ENCODE measurements at regions not wholly inside any gene's neighbourhood (a gene's known extent, or its start where the extent isn't known, plus 50 kb on each side); places are given as distances from the start of the nearest gene placed in this dataset.
"Not testable (repeated sequence)": the region's sequence is repeated elsewhere in the genome, so short reads cannot be mapped to it uniquely, and the experiment has no call there.

- not testable (repeated sequence) for H3K9me3 Mint-ChIP-seq; DNase-seq (ENCODE audit: low spot score in 2 of 2, unreplicated experiment in 2 of 2); H3K4me1 Mint-ChIP-seq; H3K27ac Mint-ChIP-seq; H3K36me3 Mint-ChIP-seq; H3K4me3 Mint-ChIP-seq
- H3K27me3 Mint-ChIP-seq (ENCODE audit: low read depth): peaks cover 11% of the 10 kb centered on the region
Observed at GRCh38 chr17:34039759-34040555, 215.1 kb upstream of the CCL2 start.

- no peaks in the 10 kb centered on the region for H3K9me3 Mint-ChIP-seq
- no peak overlapping the region for H3K4me3 Mint-ChIP-seq
- no peak overlapping the region for H3K27ac Mint-ChIP-seq
- no peaks in the 10 kb centered on the region for H3K4me1 Mint-ChIP-seq
- H3K27me3 Mint-ChIP-seq (ENCODE audit: low read depth): peaks cover 34% of the 10 kb centered on the region
- TF ChIP-seq CTCF (IDR thresholded peaks at IDR 0.05; ENCODE audit: unreplicated experiment): no peak
- H3K36me3 Mint-ChIP-seq: no peaks in the 10 kb centered on the region
- no peak for DNase-seq (ENCODE audit: low spot score in 2 of 2, unreplicated experiment in 2 of 2)
Observed at GRCh38 chr17:34045990-34046389, 209.1 kb upstream of the CCL2 start.

- H3K27me3 Mint-ChIP-seq (ENCODE audit: low read depth): peaks cover 51% of the 10 kb centered on the region
- H3K9me3 Mint-ChIP-seq: no peaks in the 10 kb centered on the region
- no peak overlapping the region for H3K27ac Mint-ChIP-seq
- DNase-seq (ENCODE audit: low spot score in 2 of 2, unreplicated experiment in 2 of 2): no peak
- no peak overlapping the region for H3K4me3 Mint-ChIP-seq
- no peak for TF ChIP-seq CTCF (IDR thresholded peaks at IDR 0.05; ENCODE audit: unreplicated experiment)
- H3K36me3 Mint-ChIP-seq: no peaks in the 10 kb centered on the region
- H3K4me1 Mint-ChIP-seq: no peaks in the 10 kb centered on the region
Observed at GRCh38 chr17:34051046-34051445, 204.0 kb upstream of the CCL2 start.

- H3K27ac Mint-ChIP-seq: no peak overlapping the region
Observed at GRCh38 chr17:34054495-34054894, 200.6 kb upstream of the CCL2 start.

GRCh38 chr17:34055606-34056005 lies 199.5 kb upstream of the CCL2 start:
- no peaks in the 10 kb centered on the region for H3K4me1 Mint-ChIP-seq
- H3K4me3 Mint-ChIP-seq: no peak overlapping the region

More at GRCh38 chr17:34054495-34054894, 200.6 kb upstream of the CCL2 start:
- H3K4me1 Mint-ChIP-seq: no peaks in the 10 kb centered on the region
- peaks cover 55% of the 10 kb centered on the region for H3K27me3 Mint-ChIP-seq (ENCODE audit: low read depth)
- H3K4me3 Mint-ChIP-seq: no peak overlapping the region
- no peaks in the 10 kb centered on the region for H3K9me3 Mint-ChIP-seq
- no peaks in the 10 kb centered on the region for H3K36me3 Mint-ChIP-seq
- TF ChIP-seq CTCF (IDR thresholded peaks at IDR 0.05; ENCODE audit: unreplicated experiment): no peak
- DNase-seq (ENCODE audit: low spot score in 2 of 2, unreplicated experiment in 2 of 2): no peak

More at GRCh38 chr17:34055606-34056005, 199.5 kb upstream of the CCL2 start:
- DNase-seq (ENCODE audit: low spot score in 2 of 2, unreplicated experiment in 2 of 2): no peak
- Mint-ChIP-seq H3K9me3 (peaks cover 7% of the 10 kb centered on the region), H3K27ac (no peak overlapping the region), H3K27me3 (ENCODE audit: low read depth) (peaks cover 45% of the 10 kb centered on the region), H3K36me3 (no peaks in the 10 kb centered on the region)
- no peak for TF ChIP-seq CTCF (IDR thresholded peaks at IDR 0.05; ENCODE audit: unreplicated experiment)

Measured in mesothelial cell of epicardium (in vitro differentiated cells).